ENCODE measurements at regions not wholly inside any gene's neighbourhood (a gene's known extent, or its start where the extent isn't known, plus 50 kb on each side); places are given as distances from the start of the nearest gene placed in this dataset.

DNA sequence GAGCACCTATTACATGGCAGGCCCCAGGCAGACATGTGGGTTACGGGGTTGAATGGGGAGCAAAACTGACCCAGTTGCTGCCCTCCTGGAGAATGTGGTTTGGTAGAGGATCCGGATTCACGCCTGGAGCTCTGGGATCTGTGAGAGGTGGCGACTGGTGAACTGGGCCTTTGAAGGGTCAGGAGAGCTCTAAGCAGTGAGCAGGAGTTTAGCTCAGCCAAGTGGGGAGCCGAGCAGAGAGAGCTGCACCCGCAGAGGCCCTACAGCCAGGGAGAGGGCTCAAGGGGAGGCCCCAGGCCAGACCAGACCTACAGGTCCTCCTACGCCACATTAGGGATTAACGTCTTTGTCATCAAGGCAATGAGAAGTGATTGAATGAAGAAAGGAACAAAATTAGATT, 179.8 kb upstream of the TLE3 start:
- no peak overlapping the region for H3K27ac ChIP-seq
- no peak for DNase-seq (ENCODE audit: low read depth in 1 of 2, low spot score in 2 of 2)
- H3K9me3 ChIP-seq (replicated peaks), result no peaks in the 10 kb centered on the region
- H3K4me1 ChIP-seq (replicated peaks), result no peaks in the 10 kb centered on the region; the same call in 1 of the 2 replicates
- no peaks in the 10 kb centered on the region for H3K27me3 ChIP-seq (replicated peaks)
- no peak overlapping the region for H3K4me3 ChIP-seq
- H3K36me3 ChIP-seq, result no peaks in the 10 kb centered on the region

- H3K4me1 ChIP-seq (replicated peaks), result peaks cover 7% of the 10 kb centered on the region
- no peak overlapping the region for H3K27ac ChIP-seq
- no peaks in the 10 kb centered on the region for H3K9me3 ChIP-seq (replicated peaks)
- H3K36me3 ChIP-seq, result no peaks in the 10 kb centered on the region
- no peak for DNase-seq (ENCODE audit: low read depth in 1 of 2, low spot score in 2 of 2)
- no peaks in the 10 kb centered on the region for H3K27me3 ChIP-seq (replicated peaks)
- H3K4me3 ChIP-seq, result no peak overlapping the region
Observed at GRCh38 chr15:70276401-70276800, 178.7 kb upstream of the TLE3 start.

DNA sequence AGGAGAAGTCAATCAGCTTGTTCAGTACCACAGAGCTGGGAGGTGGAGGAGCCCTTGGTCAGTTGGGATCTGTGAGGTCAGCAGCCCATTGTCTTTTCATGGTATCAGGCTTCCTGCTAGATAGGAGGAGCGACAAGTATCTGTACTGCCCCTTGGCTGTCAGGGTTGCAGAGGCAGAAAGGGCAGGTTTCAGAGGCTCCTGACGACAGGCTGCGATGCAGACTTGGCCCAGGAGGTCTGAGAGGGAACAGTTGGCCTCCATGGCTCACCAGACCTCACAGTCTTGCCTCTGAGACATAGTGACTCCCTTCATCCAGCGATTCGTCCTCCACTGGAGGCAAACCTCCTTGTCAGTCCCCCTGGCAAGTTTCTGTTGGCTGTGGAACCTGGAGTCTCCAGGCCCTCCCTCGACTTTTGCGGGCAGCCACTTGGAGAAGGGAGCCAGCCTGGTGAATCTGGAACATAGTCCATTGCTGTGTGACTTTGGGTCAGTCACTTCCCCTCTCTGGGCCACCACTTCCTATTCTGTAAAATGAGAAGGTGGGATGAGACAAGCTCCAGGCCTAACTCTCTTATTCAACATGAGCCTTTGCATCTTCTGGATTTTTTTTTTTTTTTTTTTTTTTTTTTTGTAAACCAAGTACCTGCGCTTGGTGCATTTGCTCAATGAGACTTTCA, 177.9 kb upstream of the TLE3 start:
- Histone ChIP-seq H3K9me3 (replicated peaks) (no peaks in the 10 kb centered on the region), H3K4me1 (replicated peaks) (peaks cover 14% of the 10 kb centered on the region), H3K27me3 (replicated peaks) (no peaks in the 10 kb centered on the region), H3K27ac (no peak overlapping the region), H3K36me3 (no peaks in the 10 kb centered on the region), H3K4me3 (no peak overlapping the region)
- no peak for DNase-seq (ENCODE audit: low read depth in 1 of 2, low spot score in 2 of 2)

- DNase-seq (ENCODE audit: low read depth in 1 of 2, low spot score in 2 of 2), result no peak
- no peaks in the 10 kb centered on the region for H3K27me3 ChIP-seq (replicated peaks)
- no peaks in the 10 kb centered on the region for H3K9me3 ChIP-seq (replicated peaks)
- no peak overlapping the region for H3K27ac ChIP-seq
- peaks cover 14% of the 10 kb centered on the region for H3K4me1 ChIP-seq (replicated peaks)
- no peaks in the 10 kb centered on the region for H3K36me3 ChIP-seq
- no peak overlapping the region for H3K4me3 ChIP-seq
Observed at GRCh38 chr15:70274908-70275307, 177.2 kb upstream of the TLE3 start.

DNA sequence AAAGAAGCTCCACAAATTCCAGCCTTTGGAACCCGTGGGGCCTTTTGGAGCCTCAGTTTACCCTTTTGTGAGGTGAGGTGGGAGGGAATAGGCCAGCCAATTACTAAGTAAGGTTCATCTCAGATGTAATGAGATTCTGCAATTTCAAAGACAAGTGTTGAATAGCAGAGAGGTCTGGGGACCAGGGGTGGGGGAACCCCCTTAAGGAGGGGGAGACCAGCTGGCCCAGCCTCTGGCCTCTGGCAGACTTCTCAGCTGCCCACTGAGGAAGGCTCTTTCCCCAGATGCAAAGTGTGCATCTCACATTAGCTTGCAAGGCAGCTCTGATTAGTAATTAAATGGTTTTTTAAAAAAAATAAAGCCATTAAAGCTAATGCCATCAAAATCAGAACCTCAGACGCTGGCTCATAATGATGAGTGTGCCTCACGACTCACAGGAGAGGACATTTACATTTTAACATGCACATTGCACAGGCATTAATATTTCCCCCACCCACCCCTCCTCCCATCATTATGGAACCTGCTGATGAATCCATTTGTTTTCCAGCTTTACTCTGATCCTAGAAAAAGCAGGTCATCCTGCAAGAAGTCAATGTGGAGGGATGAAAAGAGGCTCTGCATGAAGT, 176.7 kb upstream of the TLE3 start:
- Histone ChIP-seq H3K27ac (no peak overlapping the region), H3K4me1 (replicated peaks) (peaks cover 14% of the 10 kb centered on the region), H3K9me3 (replicated peaks) (no peaks in the 10 kb centered on the region), H3K27me3 (replicated peaks) (no peaks in the 10 kb centered on the region), H3K36me3 (no peaks in the 10 kb centered on the region), H3K4me3 (no peak overlapping the region)
- no peak for DNase-seq (ENCODE audit: low read depth in 1 of 2, low spot score in 2 of 2)

GRCh38 chr15:70273808-70274207, 176.1 kb upstream of the TLE3 start:
- Histone ChIP-seq H3K4me3 (no peak overlapping the region), H3K27me3 (replicated peaks) (no peaks in the 10 kb centered on the region), H3K27ac (no peak overlapping the region), H3K4me1 (replicated peaks) (peaks cover 14% of the 10 kb centered on the region), H3K36me3 (no peaks in the 10 kb centered on the region), H3K9me3 (replicated peaks) (no peaks in the 10 kb centered on the region)
- no peak for DNase-seq (ENCODE audit: low read depth in 1 of 2, low spot score in 2 of 2)

DNA sequence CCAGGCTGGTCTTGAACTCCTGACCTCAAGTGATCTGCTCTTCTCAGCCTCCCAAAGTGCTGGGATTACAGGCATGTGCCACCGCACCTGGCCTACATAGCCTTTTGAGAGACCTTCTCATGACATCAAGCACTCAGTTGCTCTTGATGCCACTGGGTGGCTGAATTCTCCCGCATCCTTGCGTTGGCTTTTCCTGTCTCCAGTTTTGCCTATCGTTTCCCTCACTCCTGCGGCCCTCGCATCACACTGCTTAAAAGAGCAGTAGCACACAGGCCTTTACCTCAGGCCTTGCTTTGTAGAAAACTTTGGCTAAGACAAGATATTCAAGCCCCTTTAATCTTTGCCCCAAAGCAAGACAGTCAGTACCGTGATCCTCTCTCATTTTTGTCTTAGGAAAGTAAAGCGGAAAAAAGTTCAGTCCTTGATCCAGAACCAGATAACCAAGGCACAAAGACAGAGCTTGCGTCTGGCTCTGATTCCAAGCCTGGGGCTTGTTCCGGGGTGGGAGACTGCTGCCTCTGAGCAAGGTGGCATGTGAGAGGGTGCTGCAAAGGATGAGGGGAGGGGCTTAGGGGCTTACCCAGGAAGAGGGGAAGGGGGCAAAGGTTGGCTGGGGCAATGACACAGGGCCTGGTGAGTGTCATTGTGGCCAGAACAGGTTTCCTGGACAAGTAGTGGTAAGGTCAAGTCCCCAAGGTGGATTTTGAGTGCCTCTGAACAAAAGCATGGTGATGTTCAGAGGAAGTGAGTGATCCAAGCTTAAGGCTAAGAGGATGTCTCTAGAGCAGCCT, 175.0 kb upstream of the TLE3 start:
- no peaks in the 10 kb centered on the region for H3K27me3 ChIP-seq (replicated peaks)

DNA sequence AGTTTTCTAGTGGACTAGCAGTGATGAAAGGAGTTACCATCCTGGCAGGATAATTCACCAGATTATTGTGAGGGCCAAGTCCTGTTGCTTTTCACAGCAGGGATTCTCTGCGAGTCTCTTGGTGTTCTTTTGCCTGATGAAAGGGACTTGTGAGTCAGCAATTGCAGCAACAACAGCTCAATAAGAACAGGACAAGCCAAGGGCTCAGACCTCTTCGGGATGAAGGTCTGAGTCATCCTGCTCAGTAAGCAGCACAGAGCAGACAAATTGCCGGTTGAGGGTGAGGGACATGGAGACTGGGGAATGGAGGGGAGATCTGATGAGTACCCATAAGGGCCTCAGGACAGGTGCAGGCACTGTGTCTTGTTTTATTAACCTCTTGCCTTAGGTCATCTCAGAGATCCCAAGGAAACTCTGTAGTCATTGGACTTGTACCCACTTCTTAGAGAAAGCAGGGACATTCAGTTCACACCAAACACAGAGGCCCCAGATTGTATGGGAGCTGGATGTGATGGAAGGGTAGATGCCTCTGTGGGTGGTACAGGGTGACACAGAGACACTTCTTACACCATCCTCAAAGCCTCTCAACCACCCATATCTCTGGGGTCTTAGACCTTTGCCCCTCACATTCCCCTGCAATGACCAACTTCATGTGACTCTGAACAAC, 173.8 kb upstream of the TLE3 start:
- Histone ChIP-seq H3K27ac (no peak overlapping the region), H3K27me3 (replicated peaks) (no peaks in the 10 kb centered on the region), H3K4me1 (replicated peaks) (peaks cover 17% of the 10 kb centered on the region), H3K9me3 (replicated peaks) (no peaks in the 10 kb centered on the region), H3K36me3 (no peaks in the 10 kb centered on the region), H3K4me3 (no peak overlapping the region)
- peak; percentile 73 to 84 for DNase-seq (ENCODE audit: low read depth in 1 of 2, low spot score in 2 of 2)

More for the DNA sequence above, 175.0 kb upstream of the TLE3 start:
- DNase-seq (ENCODE audit: low read depth in 1 of 2, low spot score in 2 of 2), result no peak
- no peak overlapping the region for H3K27ac ChIP-seq
- no peaks in the 10 kb centered on the region for H3K9me3 ChIP-seq (replicated peaks)
- H3K4me3 ChIP-seq, result no peak overlapping the region
- H3K36me3 ChIP-seq, result no peaks in the 10 kb centered on the region
- peaks cover 15% of the 10 kb centered on the region for H3K4me1 ChIP-seq (replicated peaks)

DNA sequence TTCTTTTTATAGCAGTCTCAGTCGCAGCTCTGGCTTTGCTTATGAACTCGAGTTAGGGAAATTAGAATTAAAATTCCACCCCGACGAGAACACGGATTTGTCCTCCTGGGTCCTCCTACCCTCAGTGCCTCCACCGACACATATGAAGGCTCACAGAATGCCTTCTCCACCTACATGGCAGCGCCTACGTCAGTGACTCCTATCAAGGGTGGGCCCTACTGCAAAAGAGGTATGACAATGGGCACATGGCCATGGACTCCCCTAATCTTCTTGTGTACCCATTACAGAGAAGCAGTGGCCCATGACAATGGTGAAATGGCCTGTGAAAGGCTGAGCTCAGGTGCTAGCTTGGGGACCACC, 173.0 kb upstream of the TLE3 start:
- H3K4me1 ChIP-seq (replicated peaks), result peaks cover 17% of the 10 kb centered on the region
- no peak overlapping the region for H3K4me3 ChIP-seq

GRCh38 chr15:70269991-70270751, 172.5 kb upstream of the TLE3 start:
- Histone ChIP-seq H3K4me3 (no peak overlapping the region), H3K27me3 (replicated peaks) (no peaks in the 10 kb centered on the region), H3K36me3 (no peaks in the 10 kb centered on the region), H3K27ac (no peak overlapping the region), H3K9me3 (replicated peaks) (no peaks in the 10 kb centered on the region), H3K4me1 (replicated peaks) (peaks cover 17% of the 10 kb centered on the region)
- DNase-seq (ENCODE audit: low read depth in 1 of 2, low spot score in 2 of 2), result no peak

More for the DNA sequence above, 173.0 kb upstream of the TLE3 start:
- Histone ChIP-seq H3K36me3 (no peaks in the 10 kb centered on the region), H3K9me3 (replicated peaks) (no peaks in the 10 kb centered on the region), H3K27ac (no peak overlapping the region), H3K27me3 (replicated peaks) (no peaks in the 10 kb centered on the region)
- DNase-seq (ENCODE audit: low read depth in 1 of 2, low spot score in 2 of 2), result no peak

DNA sequence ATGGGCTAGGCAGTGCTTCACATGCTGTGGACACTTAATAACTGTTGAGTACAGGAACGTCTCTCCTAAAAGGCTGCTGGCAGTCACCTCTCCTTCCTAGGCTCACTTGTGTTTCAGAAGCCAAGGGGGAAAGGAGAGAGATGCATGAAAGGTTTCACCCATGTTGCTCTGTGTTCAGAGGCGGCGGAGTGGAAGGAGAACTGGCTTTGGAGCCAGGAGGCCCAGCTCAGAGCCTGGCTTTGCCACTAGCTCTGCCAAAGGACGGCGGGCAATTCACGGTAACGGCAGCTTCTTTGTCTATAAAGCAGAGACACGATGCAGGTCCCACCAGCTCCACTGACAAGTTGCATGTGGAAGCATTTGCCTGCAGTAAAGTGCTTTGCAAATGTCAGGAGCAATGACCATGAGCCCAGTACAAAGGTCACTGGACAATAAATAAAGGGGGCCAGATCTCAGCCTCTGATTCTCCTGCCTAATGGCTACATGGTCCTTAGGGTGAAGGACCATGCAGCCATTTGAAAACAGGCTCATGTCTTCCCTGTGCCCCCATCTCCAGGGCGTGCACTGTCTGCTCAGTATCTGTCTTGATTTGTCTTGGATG, 171.7 kb upstream of the TLE3 start:
- no peaks in the 10 kb centered on the region for H3K9me3 ChIP-seq (replicated peaks)
- H3K36me3 ChIP-seq, result no peaks in the 10 kb centered on the region
- no peak overlapping the region for H3K27ac ChIP-seq
- no peak for DNase-seq (ENCODE audit: low read depth in 1 of 2, low spot score in 2 of 2)
- no peak overlapping the region for H3K4me3 ChIP-seq
- H3K4me1 ChIP-seq (replicated peaks), result peaks cover 17% of the 10 kb centered on the region
- H3K27me3 ChIP-seq (replicated peaks), result no peaks in the 10 kb centered on the region

GRCh38 chr15:70268698-70269251, 171.1 kb upstream of the TLE3 start:
- no peak overlapping the region for H3K27ac ChIP-seq
- H3K9me3 ChIP-seq (replicated peaks), result no peaks in the 10 kb centered on the region
- H3K36me3 ChIP-seq, result no peaks in the 10 kb centered on the region
- H3K4me3 ChIP-seq, result no peak overlapping the region
- no peaks in the 10 kb centered on the region for H3K27me3 ChIP-seq (replicated peaks)
- H3K4me1 ChIP-seq (replicated peaks), result peaks cover 17% of the 10 kb centered on the region
- no peak for DNase-seq (ENCODE audit: low read depth in 1 of 2, low spot score in 2 of 2)

DNA sequence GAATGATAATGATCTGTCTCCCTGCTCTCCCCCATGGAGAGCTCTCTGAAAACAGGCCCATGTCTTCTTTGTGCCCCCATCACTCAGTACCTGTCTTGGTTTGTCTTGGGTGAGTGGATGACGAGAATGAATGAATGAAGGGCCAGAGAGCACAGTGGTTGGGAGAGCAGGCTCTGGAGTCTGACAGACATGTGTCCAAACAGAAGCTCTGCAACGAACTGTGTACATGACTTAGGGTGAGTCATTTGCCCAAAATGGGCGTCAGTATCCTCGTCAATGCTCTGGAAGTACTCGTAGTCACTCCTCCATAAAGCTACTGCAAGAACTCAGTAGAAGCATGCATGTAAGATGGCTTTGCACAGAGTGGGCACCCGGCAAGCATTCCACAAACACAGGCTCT, 170.2 kb upstream of the TLE3 start:
- Histone ChIP-seq H3K4me1 (replicated peaks) (peaks cover 17% of the 10 kb centered on the region), H3K27ac (no peak overlapping the region)

More for the DNA sequence above, 170.2 kb upstream of the TLE3 start:
- no peak overlapping the region for H3K4me3 ChIP-seq
- peak in 1 of 2 experiments; percentile 12 for DNase-seq (ENCODE audit: low read depth in 1 of 2, low spot score in 2 of 2)
- H3K36me3 ChIP-seq, result no peaks in the 10 kb centered on the region
- H3K9me3 ChIP-seq (replicated peaks), result no peaks in the 10 kb centered on the region
- no peaks in the 10 kb centered on the region for H3K27me3 ChIP-seq (replicated peaks)
